GM12878 (cell line): ENCODE measurements at regions not wholly inside any gene's neighbourhood (a gene's known extent, or its start where the extent isn't known, plus 50 kb on each side); places are given as distances from the start of the nearest gene placed in this dataset.

Source experiments
- ATAC-seq: fragments of 200-7000 bp; cut with Tn5 transposase; 3 replicates; pipeline ENCODE4 v1.9.1; 2020; ENCODE audit warnings: mild to moderate bottlenecking, moderate library complexity
- BruUV-seq: library from RNA; stranded (reverse); fragments of 400-500 nt; replicated peaks from 2 replicates; lab custom pipeline; 2021; lab: Mats Ljungman, UMichigan
- CTCF ChIA-PET: fragments of 300-600 bp; sonication (Branson Sonifier 250); formaldehyde crosslinking; extraction: SDS; loops from one replicate; lab custom pipeline; 2021; ENCODE audit warnings: inconsistent platforms; lab: Yijun Ruan, JAX
- POLR2A ChIA-PET: fragments of 350-600 bp; formaldehyde crosslinking; extraction: SDS; loops from one replicate; lab custom pipeline; 2021; ENCODE audit warnings: inconsistent platforms; lab: Charles Lee
- RAD21 ChIA-PET: fragments of 300-600 bp; sonication (Branson Sonifier 250); formaldehyde crosslinking; loops from one replicate; lab custom pipeline; 2023; ENCODE audit warnings: antibody characterized with exemption; ENCODE audit not compliant: unreplicated experiment; lab: Charles Lee
- SMC1A ChIA-PET: fragments of 300-600 bp; sonication (Branson Sonifier 250); formaldehyde crosslinking; loops from one replicate; lab custom pipeline; 2023; ENCODE audit not compliant: unreplicated experiment, uncharacterized antibody; lab: Charles Lee
- DNase-seq: peaks from one replicate; pipeline ENCODE4 v3.0.0-alpha.2; 2011; ENCODE audit warnings: low read depth, low spot score
- FAIRE-seq: peaks from 3 replicates; lab custom pipeline; 2011; peaks lifted over from hg19 to GRCh38; lab: Jason Lieb, UNC
- H2AFZ ChIP-seq: 2 replicates; pipeline ENCODE4 v1.6.0; 2011; ENCODE audit warnings: low read depth, low read length, control low read depth; ENCODE audit not compliant: control insufficient read depth
- H3K27ac ChIP-seq: 2 replicates; pipeline ENCODE4 v1.5.1; 2011; ENCODE audit warnings: control low read depth; ENCODE audit not compliant: control insufficient read depth, insufficient read depth
- H3K27me3 ChIP-seq, 2 experiments: replicated peaks in 1 of 2; 2 replicates each; pipeline versions ENCODE4 v1.6.0 to v1.6.1; 2011; ENCODE audit warnings: low read length in 1 of 2; ENCODE audit not compliant: control insufficient read depth in 2 of 2, insufficient read depth in 2 of 2
- H3K36me3 ChIP-seq, 2 experiments: 2 replicates each; pipeline ENCODE4 v1.5.1; 2011; ENCODE audit warnings: low read length in 1 of 2; ENCODE audit not compliant: control insufficient read depth in 2 of 2, insufficient read depth in 2 of 2
- H3K4me1 ChIP-seq: 2 replicates; pipeline ENCODE4 v1.6.1; 2011; ENCODE audit warnings: mild to moderate bottlenecking, low read length, moderate library complexity, mixed read lengths; ENCODE audit not compliant: control insufficient read depth, insufficient read depth
- H3K4me2 ChIP-seq: 2 replicates; pipeline ENCODE4 v1.6.0; 2011; ENCODE audit warnings: control low read depth; ENCODE audit not compliant: control insufficient read depth, insufficient read depth
- H3K4me3 ChIP-seq: fragments of 200-600 bp; sonication (generic); 2 replicates; pipeline ENCODE4 v1.5.1; 2016
- H3K79me2 ChIP-seq: 2 replicates; pipeline ENCODE4 v1.6.0; 2011; ENCODE audit warnings: low read length; ENCODE audit not compliant: control insufficient read depth, insufficient read depth
- H3K9ac ChIP-seq: 2 replicates; pipeline ENCODE4 v1.8.0; 2011; ENCODE audit warnings: low read length, control low read depth, mixed read lengths; ENCODE audit not compliant: control insufficient read depth, insufficient read depth
- H3K9me3 ChIP-seq: replicated peaks from 3 replicates; pipeline ENCODE4 v1.5.1; 2011; ENCODE audit warnings: mild to moderate bottlenecking, low read length; ENCODE audit not compliant: control insufficient read depth, insufficient read depth
- H4K20me1 ChIP-seq: 2 replicates; pipeline ENCODE4 v1.6.0; 2011; ENCODE audit not compliant: control insufficient read depth, insufficient read depth
- BCLAF1 ChIP-seq: fragments of 450-650 bp; IDR thresholded peaks from 2 replicates; pipeline ENCODE4 v1.6.1; 2017; ENCODE audit warnings: antibody characterized with exemption, mild to moderate bottlenecking, moderate library complexity
- CEBPZ ChIP-seq: fragments of 150-350 bp; IDR thresholded peaks from 2 replicates; pipeline ENCODE4 v1.6.1; 2016; ENCODE audit warnings: low read depth, low read length
- EGR1 ChIP-seq, 2 experiments: IDR thresholded peaks; 1 replicate in 1 of 2; 2 replicates in 1 of 2; pipeline ENCODE4 v1.6.1; 2011 to 2012; ENCODE audit warnings: low read depth in 2 of 2, low read length in 2 of 2, borderline replicate concordance in 1 of 2, mild to moderate bottlenecking in 1 of 2, moderate library complexity in 1 of 2
- FOS ChIP-seq: IDR thresholded peaks from 3 replicates; pipeline ENCODE4 v1.6.1; 2011; ENCODE audit warnings: borderline replicate concordance; ENCODE audit not compliant: insufficient read length; ENCODE audit errors: extremely low read depth
- JUNB ChIP-seq: IDR thresholded peaks from 2 replicates; pipeline ENCODE4 v1.6.1; 2016; ENCODE audit warnings: antibody characterized with exemption, mild to moderate bottlenecking
- LARP7 ChIP-seq: fragments of 450-650 bp; IDR thresholded peaks from 2 replicates; pipeline ENCODE4 v1.6.1; 2017; ENCODE audit warnings: mild to moderate bottlenecking
- NFYB ChIP-seq: IDR thresholded peaks from 2 replicates; pipeline ENCODE4 v1.6.1; 2011; ENCODE audit warnings: low read depth, mild to moderate bottlenecking, low read length, improper control_type of control experiment, moderate library complexity; ENCODE audit not compliant: insufficient read depth
- SMC3 ChIP-seq: IDR thresholded peaks from 2 replicates; pipeline ENCODE4 v1.6.1; 2011; ENCODE audit warnings: low read length, improper control_type of control experiment, borderline replicate concordance
- TAF1 ChIP-seq: IDR thresholded peaks from 2 replicates; pipeline ENCODE4 v1.6.1; 2011; ENCODE audit warnings: mild to moderate bottlenecking, low read depth, low read length, borderline replicate concordance
- TARDBP ChIP-seq: IDR thresholded peaks from 2 replicates; pipeline ENCODE4 v1.6.1; 2016; ENCODE audit warnings: borderline replicate concordance
- YBX1 ChIP-seq: fragments of 450-650 bp; IDR thresholded peaks from 2 replicates; pipeline ENCODE4 v1.6.1; 2016; ENCODE audit warnings: antibody characterized with exemption
- whole genome bisulfite sequencing: methylation state at CpG from one replicate; pipeline ENCODE4 v1.1.6; 2016; ENCODE audit warnings: low lambda C conversion rate; ENCODE audit not compliant: insufficient replicate concordance, insufficient coverage; ENCODE audit errors: missing lambda C conversion rate; 5-methylcytosine and 5-hydroxymethylcytosine counted together
- in situ Hi-C: fragments of 300-500 bp; cut with MboI; formaldehyde crosslinking; loops from 9 replicates; pipeline ENCODE4 v1.14.3; 2018; ENCODE audit warnings: mixed read lengths
- intact Hi-C: fragments of 100-400 bp; cut with micrococcal nuclease; formaldehyde crosslinking; loops from one replicate; pipeline ENCODE4 v1.14.2; 2022; ENCODE audit not compliant: unreplicated experiment

- no peaks in the 10 kb centered on the region for H3K36me3 ChIP-seq
- no peak for FAIRE-seq
- no peak overlapping the region for H3K27ac ChIP-seq
- H3K4me3 ChIP-seq: no peak overlapping the region
- ChIA-PET RAD21 (no interaction called here), POLR2A (no interaction called here), CTCF (no interaction called here), SMC1A (interaction anchor here (0.7 kb wide), 1 partner anchor 393 kb away, joined by 3 read pairs; no protein-coding TSS in a partner anchor)
- no peaks in the 10 kb centered on the region for H4K20me1 ChIP-seq
- in situ Hi-C loops: no loop called here
- H3K9me3 ChIP-seq: no peaks in the 10 kb centered on the region
- ATAC-seq: no peak
- no peak overlapping the region for H3K4me2 ChIP-seq
- H2AFZ ChIP-seq: no peak overlapping the region
- intact Hi-C loops: no loop called here
- H3K4me1 ChIP-seq: no peaks in the 10 kb centered on the region
- no TSS peak for BruUV-seq
- TF ChIP-seq JUNB (no peak), LARP7 (no peak), FOS (no peak), TAF1 (no peak), CEBPZ (no peak), TARDBP (no peak), YBX1 (no peak), EGR1 (IDR thresholded peaks at IDR 0.05; ENCODE audit: borderline replicate concordance in 1 of 2, low read depth in 2 of 2, low read length in 2 of 2) (no peak), NFYB (no peak), BCLAF1 (no peak), SMC3 (no peak)
- no peaks in the 10 kb centered on the region for H3K79me2 ChIP-seq
- WGBS: 2% methylated on average over 2 of the region's 2 CpGs
- no peaks in the 10 kb centered on the region for H3K27me3 ChIP-seq
- H3K9ac ChIP-seq: no peak overlapping the region
- no peak for DNase-seq
Measured at GRCh38 chr14:45976001-45976400, 675.6 kb downstream of the RPL10L start.
